H1 (cell line): ENCODE measurements at regions not wholly inside any gene's neighbourhood (a gene's known extent, or its start where the extent isn't known, plus 50 kb on each side); places are given as distances from the start of the nearest gene placed in this dataset.

Source experiments
- CTCF ChIA-PET: fragments of 300-600 bp; sonication (Branson Sonifier 250); formaldehyde crosslinking; loops from one replicate; lab custom pipeline; 2021; ENCODE audit not compliant: partially characterized antibody; lab: Charles Lee
- POLR2A ChIA-PET: fragments of 300-600 bp; sonication (Branson Sonifier 250); formaldehyde crosslinking; loops from one replicate; lab custom pipeline; 2021; ENCODE audit warnings: inconsistent platforms; ENCODE audit not compliant: partially characterized antibody; lab: Charles Lee
- DNase-seq, 2 experiments: peaks; one replicate each; pipeline versions ENCODE4 v3.0.0 to v3.0.0-alpha.2; 2010 to 2022; ENCODE audit warnings: low spot score in 2 of 2, low read depth in 1 of 2, mixed read lengths in 1 of 2
- FAIRE-seq: peaks from 2 replicates; lab custom pipeline; 2011; peaks lifted over from hg19 to GRCh38; lab: Jason Lieb, UNC
- H2AFZ ChIP-seq: 2 replicates; pipeline ENCODE4 v1.8.1; 2012; ENCODE audit warnings: low read length, inconsistent platforms
- H2AK5ac ChIP-seq: 2 replicates; pipeline ENCODE4 v1.6.1; 2013; ENCODE audit warnings: low read depth, low read length
- H2BK120ac ChIP-seq: replicated peaks from 2 replicates; pipeline ENCODE3; 2013; ENCODE audit warnings: low read depth, low read length, inconsistent platforms
- H2BK12ac ChIP-seq: 2 replicates; pipeline ENCODE4 v1.6.1; 2013; ENCODE audit warnings: low read depth, low read length
- H2BK15ac ChIP-seq: 2 replicates; pipeline ENCODE4 v1.6.1; 2013; ENCODE audit warnings: low read length
- H2BK20ac ChIP-seq: 2 replicates; pipeline ENCODE4 v1.6.1; 2013; ENCODE audit warnings: low read length
- H2BK5ac ChIP-seq: 2 replicates; pipeline ENCODE4 v1.6.1; 2013; ENCODE audit warnings: low read depth, low read length
- H3K14ac ChIP-seq: 2 replicates; pipeline ENCODE4 v1.6.1; 2013; ENCODE audit warnings: inconsistent platforms; ENCODE audit not compliant: insufficient read length
- H3K18ac ChIP-seq: 2 replicates; pipeline ENCODE4 v1.6.1; 2013; ENCODE audit warnings: low read length; ENCODE audit errors: extremely low read depth
- H3K23ac ChIP-seq: 2 replicates; pipeline ENCODE4 v1.6.1; 2013; ENCODE audit warnings: inconsistent platforms; ENCODE audit not compliant: insufficient read length
- H3K23me2 ChIP-seq: 2 replicates; pipeline ENCODE4 v1.6.1; 2013; ENCODE audit warnings: low read depth, low read length
- H3K27ac ChIP-seq: 2 replicates; pipeline ENCODE4 v1.6.1; 2011; ENCODE audit warnings: low read depth, low read length, inconsistent platforms
- H3K27me3 ChIP-seq, 4 experiments: replicated peaks in 1 of 4; 1 replicate in 1 of 4; 2 replicates in 3 of 4; pipeline versions ENCODE4 v1.6.1 to v1.8.1; 2011 to 2013; ENCODE audit warnings: low read length in 3 of 4, mild to moderate bottlenecking in 3 of 4, inconsistent platforms in 2 of 4, mixed read lengths in 2 of 4, moderate library complexity in 1 of 4; ENCODE audit not compliant: control insufficient read depth in 3 of 4, insufficient read depth in 3 of 4; ENCODE audit errors: extremely low read depth in 1 of 4
- H3K36me3 ChIP-seq, 4 experiments: 2 replicates each; pipeline versions ENCODE4 v1.6.1 to v1.8.1; 2011 to 2013; ENCODE audit warnings: mild to moderate bottlenecking in 4 of 4, low read length in 3 of 4, moderate library complexity in 2 of 4, control low read depth in 1 of 4, inconsistent platforms in 1 of 4; ENCODE audit not compliant: insufficient read depth in 4 of 4, control insufficient read depth in 2 of 4
- H3K4ac ChIP-seq: replicated peaks from 2 replicates; pipeline ENCODE3; 2013; ENCODE audit warnings: low read length, low read depth, mixed read lengths, inconsistent platforms; ENCODE audit not compliant: insufficient read length
- H3K4me1 ChIP-seq, 4 experiments: replicated peaks in 1 of 4; 1 replicate in 1 of 4; 2 replicates in 3 of 4; pipeline versions ENCODE4 v1.6.1 to v1.8.1; 2011 to 2013; ENCODE audit warnings: low read length in 3 of 4, inconsistent platforms in 2 of 4, mixed read lengths in 1 of 4; ENCODE audit not compliant: insufficient read depth in 4 of 4, control insufficient read depth in 3 of 4
- H3K4me2 ChIP-seq, 2 experiments: 2 replicates each; pipeline versions ENCODE4 v1.6.1 to v1.8.1; 2011 to 2013; ENCODE audit warnings: low read depth in 2 of 2, low read length in 2 of 2, control low read depth in 1 of 2, inconsistent platforms in 1 of 2, mild to moderate bottlenecking in 1 of 2; ENCODE audit not compliant: insufficient read depth in 1 of 2
- H3K4me3 ChIP-seq, 4 experiments: fragments of 200-600, 300-600 bp in 1 of 4; sonication (generic), shearing (Covaris generic), sonication (Bioruptor Twin) in 1 of 4; 2 replicates each; pipeline versions ENCODE4 v1.5.1 to v1.8.1; 2011 to 2016; ENCODE audit warnings: low read length in 4 of 4, low read depth in 3 of 4, control low read depth in 2 of 4, inconsistent platforms in 2 of 4, mild to moderate bottlenecking in 2 of 4, mixed read lengths in 1 of 4, moderate library complexity in 1 of 4; ENCODE audit not compliant: insufficient read depth in 2 of 4; ENCODE audit errors: extremely low read depth in 1 of 4
- H3K56ac ChIP-seq: replicated peaks from 2 replicates; pipeline ENCODE3; 2013; ENCODE audit warnings: low read depth, mild to moderate bottlenecking, mixed read lengths, low read length, inconsistent platforms; ENCODE audit not compliant: insufficient read length
- H3K79me1 ChIP-seq: 2 replicates; pipeline ENCODE4 v1.6.1; 2013; ENCODE audit warnings: low read depth, low read length, control low read depth
- H3K79me2 ChIP-seq, 2 experiments: 2 replicates each; pipeline versions ENCODE4 v1.6.1 to v1.8.1; 2012 to 2013; ENCODE audit warnings: low read length in 2 of 2, mild to moderate bottlenecking in 2 of 2, inconsistent platforms in 1 of 2; ENCODE audit not compliant: insufficient read depth in 2 of 2, control insufficient read depth in 1 of 2
- H3K9ac ChIP-seq, 4 experiments: replicated peaks in 1 of 4; 1 replicate in 1 of 4; 2 replicates in 3 of 4; pipeline versions ENCODE4 v1.6.1 to v1.8.1; 2011 to 2013; ENCODE audit warnings: low read depth in 3 of 4, low read length in 3 of 4, control low read depth in 2 of 4, mild to moderate bottlenecking in 2 of 4, moderate library complexity in 2 of 4, inconsistent platforms in 1 of 4; ENCODE audit errors: extremely low read depth in 1 of 4
- H3K9me3 ChIP-seq, 2 experiments: 2 replicates each; pipeline versions ENCODE4 v1.6.1 to v1.8.1; 2012 to 2013; ENCODE audit warnings: mild to moderate bottlenecking in 2 of 2, moderate library complexity in 2 of 2, control low read depth in 1 of 2, inconsistent platforms in 1 of 2, low read depth in 1 of 2, low read length in 1 of 2, mixed read lengths in 1 of 2; ENCODE audit not compliant: insufficient read depth in 2 of 2
- H4K20me1 ChIP-seq, 2 experiments: replicated peaks in 1 of 2; 2 replicates each; pipeline versions ENCODE3 to v1.8.1; 2011 to 2013; ENCODE audit warnings: inconsistent platforms in 2 of 2, low read length in 2 of 2, mild to moderate bottlenecking in 1 of 2; ENCODE audit not compliant: insufficient read depth in 2 of 2, control insufficient read depth in 1 of 2
- H4K5ac ChIP-seq: 2 replicates; pipeline ENCODE4 v1.6.1; 2013; ENCODE audit warnings: low read length, low read depth, mixed read lengths, inconsistent platforms; ENCODE audit not compliant: insufficient read length
- H4K8ac ChIP-seq: 2 replicates; pipeline ENCODE4 v1.8.0; 2013; ENCODE audit warnings: mild to moderate bottlenecking, moderate library complexity, low read length, inconsistent platforms; ENCODE audit not compliant: insufficient read depth; ENCODE audit errors: extremely low read depth
- H4K91ac ChIP-seq: replicated peaks from 2 replicates; pipeline ENCODE3; 2013; ENCODE audit warnings: low read length, mixed read lengths, inconsistent platforms; ENCODE audit not compliant: insufficient read length
- CEBPB ChIP-seq: IDR thresholded peaks from 2 replicates; pipeline ENCODE4 v1.6.1; 2012; ENCODE audit warnings: low read depth, low read length
- SP4 ChIP-seq: IDR thresholded peaks from 2 replicates; pipeline ENCODE4 v1.6.1; 2012; ENCODE audit warnings: low read length, inconsistent platforms
- USF2 ChIP-seq: IDR thresholded peaks from 2 replicates; pipeline ENCODE4 v1.6.1; 2011; ENCODE audit warnings: low read length, improper control_type of control experiment
- WGBS, 2 experiments: shearing (Covaris generic) in 1 of 2; methylation state at CpG; one replicate each; pipeline versions ENCODE4 v1.1.6 to v1.1.7; 2013 to 2015; ENCODE audit warnings: low lambda C conversion rate in 2 of 2, mixed read lengths in 2 of 2, inconsistent platforms in 1 of 2, low coverage in 1 of 2, missing lambda C conversion rate in 1 of 2; ENCODE audit not compliant: insufficient replicate concordance in 2 of 2, insufficient coverage in 1 of 2, insufficient read length in 1 of 2; ENCODE audit errors: extremely low coverage in 1 of 2, missing lambda C conversion rate in 1 of 2; 5-methylcytosine and 5-hydroxymethylcytosine counted together

GRCh38 chr4:158333820-158334219 is 123.5 kb downstream of the TMEM144 start:
- Histone ChIP-seq H4K5ac (no peak overlapping the region), H3K14ac (no peak overlapping the region), H2BK120ac (no peak overlapping the region), H2AK5ac (no peak overlapping the region), H2BK15ac (no peak overlapping the region), H3K4ac (no peak overlapping the region), H3K23me2 (no peaks in the 10 kb centered on the region), H3K23ac (no peak overlapping the region), H3K79me1 (no peaks in the 10 kb centered on the region), H3K27ac (no peak overlapping the region), H3K56ac (no peak overlapping the region), H4K8ac (no peak overlapping the region), H2BK12ac (no peak overlapping the region), H4K91ac (no peak overlapping the region), H2AFZ (no peak overlapping the region), H2BK5ac (no peak overlapping the region), H3K18ac (no peak overlapping the region), H2BK20ac (no peak overlapping the region), H3K36me3 (no peaks in the 10 kb centered on the region), H4K20me1 (no peaks in the 10 kb centered on the region), H3K79me2 (no peaks in the 10 kb centered on the region), H3K9me3 (no peaks in the 10 kb centered on the region), H3K4me2 (no peak overlapping the region), H3K9ac (no peak overlapping the region), H3K27me3 (peaks cover 0 to 2% (median 0%) of the 10 kb centered on the region in 4 experiments; a peak in 1 of 7 replicates), H3K4me3 (no peak overlapping the region), H3K4me1 (peaks cover 0 to 6% (median 3%) of the 10 kb centered on the region in 4 experiments; a peak in 3 of 7 replicates)
- 75% methylated on average over 3 of the region's 3 CpGs; no CpG with 5 or more reads in 1 of the 2 experiments for WGBS, 2 experiments
- DNase-seq (no peak), FAIRE-seq (peak; percentile 79)
- POLR2A ChIA-PET, result no interaction called here
- TF ChIP-seq CEBPB (peak; percentile 73; the same call in 1 of the 2 replicates), SP4 (no peak), USF2 (no peak)
- CTCF ChIA-PET, result no interaction called here
